ENCODE measurements at regions not wholly inside any gene's neighbourhood (a gene's known extent, or its start where the extent isn't known, plus 50 kb on each side); places are given as distances from the start of the nearest gene placed in this dataset.

DNA sequence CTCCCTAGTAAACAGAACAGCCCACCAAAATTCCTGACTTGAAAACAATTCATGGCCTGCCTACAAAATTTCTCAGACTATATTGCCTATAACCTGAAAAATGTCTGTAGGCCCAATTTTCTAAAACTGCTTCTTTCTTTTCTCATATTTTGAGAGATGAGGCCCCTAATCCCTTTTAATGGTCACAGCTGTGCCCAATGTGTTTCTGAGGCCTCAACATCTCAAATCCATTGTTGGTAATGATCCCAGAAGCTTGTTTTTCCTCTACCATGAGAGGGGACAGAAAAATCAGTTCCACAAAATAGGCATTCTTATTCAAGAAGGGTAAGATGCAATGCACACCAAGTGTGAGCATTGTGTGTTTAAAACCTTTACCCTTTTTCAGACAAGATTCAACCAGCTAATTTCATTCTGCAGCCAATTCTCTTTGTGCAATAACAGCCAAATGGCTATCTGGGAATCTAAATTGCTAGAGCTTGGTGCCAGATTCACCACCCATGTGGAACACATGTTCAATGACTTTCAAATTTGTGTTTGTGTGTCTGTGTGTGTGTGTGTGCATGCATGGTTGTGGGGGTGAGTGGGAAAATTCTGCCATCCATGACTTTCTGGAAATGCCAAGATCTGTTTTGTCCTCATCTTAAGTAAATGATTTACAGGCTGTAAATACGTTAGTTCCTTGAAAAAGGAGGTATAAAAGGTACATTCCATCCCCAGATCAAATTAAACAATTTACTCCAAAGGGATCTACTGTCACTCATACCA is 319.5 kb downstream of the TNS1 start (continued):
- TF ChIP-seq NR2C2 (IDR thresholded peaks at IDR 0.05; ENCODE audit: borderline replicate concordance, control insufficient read depth, insufficient read length, low read depth) (no peak), EGR1 (IDR thresholded peaks at IDR 0.05; ENCODE audit: borderline replicate concordance in 1 of 2, low read depth in 2 of 2, low read length in 2 of 2) (no peak), RB1 (IDR thresholded peaks at IDR 0.05; ENCODE audit: borderline replicate concordance) (no peak), TBL1XR1 (IDR thresholded peaks at IDR 0.05; ENCODE audit: low read depth, low read length) (no peak), KDM1A (IDR thresholded peaks at IDR 0.05; ENCODE audit: borderline replicate concordance) (no peak), SPI1 (IDR thresholded peaks at IDR 0.05; ENCODE audit: borderline replicate concordance, insufficient read depth, low read depth, low read length) (no peak), RCOR1 (conservative IDR thresholded peaks at IDR 0.05; ENCODE audit: low read depth, low read length) (no peak), FOXM1 (IDR thresholded peaks at IDR 0.05; ENCODE audit: low read depth, low read length) (no peak), CREM (IDR thresholded peaks at IDR 0.05; ENCODE audit: low read depth) (no peak)
- TF ChIP-seq, protein P1, sequence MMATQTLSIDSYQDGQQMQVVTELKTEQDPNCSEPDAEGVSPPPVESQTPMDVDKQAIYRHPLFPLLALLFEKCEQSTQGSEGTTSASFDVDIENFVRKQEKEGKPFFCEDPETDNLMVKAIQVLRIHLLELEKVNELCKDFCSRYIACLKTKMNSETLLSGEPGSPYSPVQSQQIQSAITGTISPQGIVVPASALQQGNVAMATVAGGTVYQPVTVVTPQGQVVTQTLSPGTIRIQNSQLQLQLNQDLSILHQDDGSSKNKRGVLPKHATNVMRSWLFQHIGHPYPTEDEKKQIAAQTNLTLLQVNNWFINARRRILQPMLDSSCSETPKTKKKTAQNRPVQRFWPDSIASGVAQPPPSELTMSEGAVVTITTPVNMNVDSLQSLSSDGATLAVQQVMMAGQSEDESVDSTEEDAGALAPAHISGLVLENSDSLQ (IDR thresholded peaks at IDR 0.05): no peak

DNA sequence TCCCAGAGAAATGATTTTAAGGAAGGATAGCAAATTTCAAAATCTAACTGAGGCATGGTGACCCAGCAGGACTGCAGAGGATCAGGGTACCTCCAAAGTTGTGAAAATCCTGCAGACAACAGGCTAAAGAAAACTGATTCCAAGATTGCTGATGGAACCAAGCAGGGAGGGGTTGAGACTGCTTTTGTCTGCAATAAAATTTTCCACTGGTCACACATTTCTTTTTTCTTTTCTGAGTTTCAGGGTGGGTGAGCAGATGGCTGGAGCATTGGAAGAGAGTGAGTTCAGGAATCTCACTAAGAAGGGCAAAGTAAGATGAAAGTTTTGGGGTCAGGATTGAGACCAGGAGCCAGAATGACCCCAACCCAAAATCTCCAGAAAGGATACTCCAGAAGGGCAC is 321.0 kb downstream of the TNS1 start:
- FAIRE-seq (no peak), ATAC-seq (no peak), DNase-seq (ENCODE audit: low read depth, low spot score) (no peak)
- intact Hi-C loops (cut with micrococcal nuclease; ENCODE audit: unreplicated experiment) (no loop called here), in situ Hi-C loops (cut with MboI) (no loop called here)
- H3K4me2 ChIP-seq (ENCODE audit: control insufficient read depth, insufficient read depth): no peak overlapping the region
- H2AFZ ChIP-seq (ENCODE audit: control insufficient read depth, low read depth, low read length): no peak overlapping the region
- H3K4me3 ChIP-seq: no peak overlapping the region
- H3K79me2 ChIP-seq (ENCODE audit: control insufficient read depth, insufficient read depth, low read length): no peaks in the 10 kb centered on the region
- ChIA-PET CTCF (no interaction called here), RAD21 (ENCODE audit: unreplicated experiment) (no interaction called here), SMC1A (ENCODE audit: uncharacterized antibody, unreplicated experiment) (no interaction called here), POLR2A (no interaction called here)
- H3K27me3 ChIP-seq (replicated peaks in 1 of 2; ENCODE audit: control insufficient read depth in 2 of 2, insufficient read depth in 2 of 2, low read length in 1 of 2): no peaks in the 10 kb centered on the region
- H3K27ac ChIP-seq (ENCODE audit: control insufficient read depth, insufficient read depth): no peak overlapping the region
- no peaks in the 10 kb centered on the region for H3K4me1 ChIP-seq (ENCODE audit: control insufficient read depth, insufficient read depth, low read length)
- no peaks in the 10 kb centered on the region for H4K20me1 ChIP-seq (ENCODE audit: control insufficient read depth, insufficient read depth)
- H3K36me3 ChIP-seq (ENCODE audit: control insufficient read depth in 2 of 2, insufficient read depth in 2 of 2, low read length in 1 of 2): no peaks in the 10 kb centered on the region
- no peaks in the 10 kb centered on the region for H3K9me3 ChIP-seq (replicated peaks; ENCODE audit: control insufficient read depth, insufficient read depth, low read length)
- no peak overlapping the region for H3K9ac ChIP-seq (ENCODE audit: control insufficient read depth, insufficient read depth, low read length)
- no TSS peak for BruUV-seq (replicated peaks)
- TF ChIP-seq, protein P2, sequence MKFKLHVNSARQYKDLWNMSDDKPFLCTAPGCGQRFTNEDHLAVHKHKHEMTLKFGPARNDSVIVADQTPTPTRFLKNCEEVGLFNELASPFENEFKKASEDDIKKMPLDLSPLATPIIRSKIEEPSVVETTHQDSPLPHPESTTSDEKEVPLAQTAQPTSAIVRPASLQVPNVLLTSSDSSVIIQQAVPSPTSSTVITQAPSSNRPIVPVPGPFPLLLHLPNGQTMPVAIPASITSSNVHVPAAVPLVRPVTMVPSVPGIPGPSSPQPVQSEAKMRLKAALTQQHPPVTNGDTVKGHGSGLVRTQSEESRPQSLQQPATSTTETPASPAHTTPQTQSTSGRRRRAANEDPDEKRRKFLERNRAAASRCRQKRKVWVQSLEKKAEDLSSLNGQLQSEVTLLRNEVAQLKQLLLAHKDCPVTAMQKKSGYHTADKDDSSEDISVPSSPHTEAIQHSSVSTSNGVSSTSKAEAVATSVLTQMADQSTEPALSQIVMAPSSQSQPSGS (IDR thresholded peaks at IDR 0.05; ENCODE audit: low read length): no peak
- no peak for TF ChIP-seq NFXL1 (IDR thresholded peaks at IDR 0.05; ENCODE audit: borderline replicate concordance)
- no peak for TF ChIP-seq TCF12 (IDR thresholded peaks at IDR 0.05; ENCODE audit: low read depth, low read length)
- no peak for TF ChIP-seq CREM (IDR thresholded peaks at IDR 0.05; ENCODE audit: low read depth)
- TF ChIP-seq IRF4 (IDR thresholded peaks at IDR 0.05; ENCODE audit: low read depth, low read length): no peak
- TF ChIP-seq, protein P3, sequence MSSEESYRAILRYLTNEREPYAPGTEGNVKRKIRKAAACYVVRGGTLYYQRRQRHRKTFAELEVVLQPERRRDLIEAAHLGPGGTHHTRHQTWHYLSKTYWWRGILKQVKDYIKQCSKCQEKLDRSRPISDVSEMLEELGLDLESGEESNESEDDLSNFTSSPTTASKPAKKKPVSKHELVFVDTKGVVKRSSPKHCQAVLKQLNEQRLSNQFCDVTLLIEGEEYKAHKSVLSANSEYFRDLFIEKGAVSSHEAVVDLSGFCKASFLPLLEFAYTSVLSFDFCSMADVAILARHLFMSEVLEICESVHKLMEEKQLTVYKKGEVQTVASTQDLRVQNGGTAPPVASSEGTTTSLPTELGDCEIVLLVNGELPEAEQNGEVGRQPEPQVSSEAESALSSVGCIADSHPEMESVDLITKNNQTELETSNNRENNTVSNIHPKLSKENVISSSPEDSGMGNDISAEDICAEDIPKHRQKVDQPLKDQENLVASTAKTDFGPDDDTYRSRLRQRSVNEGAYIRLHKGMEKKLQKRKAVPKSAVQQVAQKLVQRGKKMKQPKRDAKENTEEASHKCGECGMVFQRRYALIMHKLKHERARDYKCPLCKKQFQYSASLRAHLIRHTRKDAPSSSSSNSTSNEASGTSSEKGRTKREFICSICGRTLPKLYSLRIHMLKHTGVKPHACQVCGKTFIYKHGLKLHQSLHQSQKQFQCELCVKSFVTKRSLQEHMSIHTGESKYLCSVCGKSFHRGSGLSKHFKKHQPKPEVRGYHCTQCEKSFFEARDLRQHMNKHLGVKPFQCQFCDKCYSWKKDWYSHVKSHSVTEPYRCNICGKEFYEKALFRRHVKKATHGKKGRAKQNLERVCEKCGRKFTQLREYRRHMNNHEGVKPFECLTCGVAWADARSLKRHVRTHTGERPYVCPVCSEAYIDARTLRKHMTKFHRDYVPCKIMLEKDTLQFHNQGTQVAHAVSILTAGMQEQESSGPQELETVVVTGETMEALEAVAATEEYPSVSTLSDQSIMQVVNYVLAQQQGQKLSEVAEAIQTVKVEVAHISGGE (CRISPR knock-in tag; IDR thresholded peaks at IDR 0.05): no peak
- no peak for TF ChIP-seq IKZF1 (conservative IDR thresholded peaks at IDR 0.05)
- TF ChIP-seq RCOR1 (conservative IDR thresholded peaks at IDR 0.05; ENCODE audit: low read depth, low read length): no peak
- no peak for TF ChIP-seq NFYB (IDR thresholded peaks at IDR 0.05; ENCODE audit: insufficient read depth, low read depth, low read length)
- TF ChIP-seq SP1 (IDR thresholded peaks at IDR 0.05; ENCODE audit: low read depth, low read length): no peak

Data from GM12878 (cell line).